IPS DF 6.9 (cell line): ENCODE measurements at regions not wholly inside any gene's neighbourhood (a gene's known extent, or its start where the extent isn't known, plus 50 kb on each side); places are given as distances from the start of the nearest gene placed in this dataset.

Experiments used
- DNase-seq: peaks from one replicate; pipeline ENCODE4 v3.0.0-alpha.2; 2013; ENCODE audit warnings: low read depth, low spot score
- H3K27ac ChIP-seq: one replicate; pipeline ENCODE4 v1.5.1; 2013; ENCODE audit warnings: low read length, control low read depth
- H3K27me3 ChIP-seq: 2 replicates; pipeline ENCODE4 v1.6.1; 2013; ENCODE audit warnings: mild to moderate bottlenecking, low read length; ENCODE audit not compliant: control insufficient read depth, insufficient read depth
- H3K36me3 ChIP-seq: 2 replicates; pipeline ENCODE4 v1.6.1; 2013; ENCODE audit warnings: low read length; ENCODE audit not compliant: control insufficient read depth, insufficient read depth
- H3K4me1 ChIP-seq: 2 replicates; pipeline ENCODE4 v1.6.1; 2013; ENCODE audit warnings: low read length; ENCODE audit not compliant: control insufficient read depth, insufficient read depth
- H3K4me3 ChIP-seq: 2 replicates; pipeline ENCODE4 v1.5.1; 2013; ENCODE audit warnings: mild to moderate bottlenecking, low read length
- H3K9me3 ChIP-seq: 2 replicates; pipeline ENCODE4 v1.6.1; 2013; ENCODE audit warnings: low read length, inconsistent platforms; ENCODE audit not compliant: control insufficient read depth, insufficient read depth
- WGBS: extraction: QIAGEN DNeasy Blood & Tissue Kit; methylation state at CpG from one replicate; pipeline ENCODE4 v1.1.7; 2013; ENCODE audit warnings: mixed read lengths, missing lambda C conversion rate; ENCODE audit not compliant: insufficient read length, insufficient coverage; 5-methylcytosine and 5-hydroxymethylcytosine counted together

- no peak overlapping the region for H3K27ac ChIP-seq
- H3K27me3 ChIP-seq, result no peaks in the 10 kb centered on the region
- no peaks in the 10 kb centered on the region for H3K36me3 ChIP-seq
- no peaks in the 10 kb centered on the region for H3K9me3 ChIP-seq
- H3K4me3 ChIP-seq, result no peak overlapping the region
- WGBS, result no CpG with 5 or more reads among the region's 3 CpGs
- DNase-seq, result no peak
- peaks cover 3% of the 10 kb centered on the region; the same call in 1 of the 2 replicates for H3K4me1 ChIP-seq
Measured at GRCh38 chr2:41725901-41726300, 321.9 kb upstream of the PKDCC start.

- Histone ChIP-seq H3K4me3 (no peak overlapping the region), H3K27ac (no peak overlapping the region), H3K9me3 (no peaks in the 10 kb centered on the region), H3K27me3 (no peaks in the 10 kb centered on the region), H3K4me1 (peaks cover 3% of the 10 kb centered on the region; the same call in 1 of the 2 replicates), H3K36me3 (no peaks in the 10 kb centered on the region)
- no peak for DNase-seq
- no CpG with 5 or more reads among the region's 6 CpGs for WGBS
Measured at GRCh38 chr2:41726364-41726763, 321.5 kb upstream of the PKDCC start.

DNA sequence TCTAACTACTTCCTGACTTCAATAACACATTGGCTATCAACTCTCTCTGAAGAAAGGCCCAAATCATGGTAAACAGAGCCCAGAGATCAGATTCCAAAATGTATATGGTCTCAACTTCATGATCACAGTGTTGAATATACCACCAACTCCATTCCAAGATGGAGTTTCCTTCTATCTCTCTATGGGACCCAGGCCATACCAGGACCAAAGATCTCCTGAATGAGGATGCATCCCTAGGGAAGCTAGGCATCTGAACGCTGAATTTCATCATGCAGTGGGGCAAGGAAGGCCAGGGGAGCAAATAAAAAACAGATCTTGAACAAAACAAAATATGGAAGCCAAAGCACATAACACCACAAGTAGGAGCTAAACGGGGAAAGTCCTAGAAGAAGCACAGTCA is 320.7 kb upstream of the PKDCC start:
- peaks cover 3% of the 10 kb centered on the region; the same call in 1 of the 2 replicates for H3K4me1 ChIP-seq
- no peaks in the 10 kb centered on the region for H3K9me3 ChIP-seq
- no peak overlapping the region for H3K4me3 ChIP-seq
- H3K27ac ChIP-seq, result no peak overlapping the region
- no peaks in the 10 kb centered on the region for H3K27me3 ChIP-seq
- no peak for DNase-seq
- WGBS, result no CpG with 5 or more reads among the region's 2 CpGs
- H3K36me3 ChIP-seq, result no peaks in the 10 kb centered on the region

GRCh38 chr2:41727711-41728110 is 320.1 kb upstream of the PKDCC start:
- no peak overlapping the region for H3K4me3 ChIP-seq
- peaks cover 3% of the 10 kb centered on the region; the same call in 1 of the 2 replicates for H3K4me1 ChIP-seq
- no peak for DNase-seq
- H3K27ac ChIP-seq, result no peak overlapping the region
- no CpG with 5 or more reads among the region's 1 CpG for WGBS
- H3K27me3 ChIP-seq, result no peaks in the 10 kb centered on the region
- no peaks in the 10 kb centered on the region for H3K36me3 ChIP-seq
- H3K9me3 ChIP-seq, result no peaks in the 10 kb centered on the region

DNA sequence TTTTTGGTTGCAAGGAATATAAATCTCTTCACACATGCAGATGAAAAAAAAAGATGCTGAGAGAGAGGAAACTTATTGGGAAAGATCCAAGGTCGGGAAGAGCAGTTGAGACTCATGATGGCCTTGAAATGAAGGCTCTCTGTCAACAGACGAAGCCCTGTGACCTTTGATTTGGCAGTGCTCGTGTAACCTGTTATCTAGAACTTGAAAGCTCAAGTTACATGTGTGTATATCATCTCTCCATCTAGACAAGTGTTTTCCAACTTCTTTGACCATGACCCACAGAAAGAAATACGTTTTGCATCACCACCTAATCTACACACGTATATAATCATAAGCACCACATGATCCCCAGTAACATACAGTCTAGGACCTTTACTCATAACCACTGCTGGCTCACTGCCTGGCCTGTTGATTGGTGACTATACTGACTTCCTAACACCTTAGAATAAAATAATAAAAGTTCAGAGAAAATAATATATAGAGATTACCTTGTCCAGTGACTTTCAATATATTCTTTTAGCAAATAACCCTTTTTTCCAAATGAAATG is 319.0 kb upstream of the PKDCC start:
- 100% methylated on average over 2 of the region's 5 CpGs for WGBS
- Histone ChIP-seq H3K27me3 (no peaks in the 10 kb centered on the region), H3K4me3 (no peak overlapping the region), H3K9me3 (no peaks in the 10 kb centered on the region), H3K36me3 (no peaks in the 10 kb centered on the region), H3K4me1 (peaks cover 3% of the 10 kb centered on the region; the same call in 1 of the 2 replicates), H3K27ac (no peak overlapping the region)
- no peak for DNase-seq

GRCh38 chr2:41729800-41730364 is 317.9 kb upstream of the PKDCC start:
- no peaks in the 10 kb centered on the region for H3K9me3 ChIP-seq
- H3K4me1 ChIP-seq, result peaks cover 3% of the 10 kb centered on the region; the same call in 1 of the 2 replicates
- no peak for DNase-seq
- H3K4me3 ChIP-seq, result no peak overlapping the region
- no CpG with 5 or more reads among the region's 11 CpGs for WGBS
- no peak overlapping the region for H3K27ac ChIP-seq
- no peaks in the 10 kb centered on the region for H3K36me3 ChIP-seq
- H3K27me3 ChIP-seq, result no peaks in the 10 kb centered on the region

GRCh38 chr2:41735006-41735405 is 312.8 kb upstream of the PKDCC start:
- no peak overlapping the region for H3K27ac ChIP-seq
- DNase-seq, result no peak
- WGBS, result no CpG with 5 or more reads among the region's 1 CpG

DNA sequence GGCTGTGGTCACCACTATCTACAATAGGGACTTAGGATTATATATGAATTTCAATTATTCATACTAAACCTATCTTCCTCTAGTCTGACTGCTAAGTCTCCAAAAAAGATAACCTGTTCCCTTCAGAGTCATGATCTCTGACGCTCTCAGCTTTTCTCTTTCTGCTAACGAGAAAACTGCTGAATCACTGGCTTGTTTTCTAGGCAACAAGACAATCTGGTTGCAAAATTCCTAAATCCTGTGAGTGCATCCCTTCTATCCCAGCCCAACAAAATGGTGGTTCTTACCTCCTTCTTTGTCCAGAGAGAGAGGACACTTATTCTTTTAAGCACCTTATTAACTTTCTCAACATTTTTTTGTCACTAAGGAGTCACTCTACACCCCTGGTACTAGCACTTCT is 312.3 kb upstream of the PKDCC start:
- Histone ChIP-seq H3K27me3 (no peaks in the 10 kb centered on the region), H3K4me1 (no peaks in the 10 kb centered on the region), H3K9me3 (no peaks in the 10 kb centered on the region), H3K36me3 (no peaks in the 10 kb centered on the region), H3K4me3 (no peak overlapping the region), H3K27ac (no peak overlapping the region)
- no CpG with 5 or more reads among the region's 2 CpGs for WGBS
- DNase-seq, result no peak

More at GRCh38 chr2:41735006-41735405, 312.8 kb upstream of the PKDCC start:
- Histone ChIP-seq H3K4me1 (no peaks in the 10 kb centered on the region), H3K27me3 (no peaks in the 10 kb centered on the region), H3K36me3 (no peaks in the 10 kb centered on the region), H3K9me3 (no peaks in the 10 kb centered on the region), H3K4me3 (no peak overlapping the region)

GRCh38 chr2:41736105-41736567 is 311.7 kb upstream of the PKDCC start:
- Histone ChIP-seq H3K9me3 (no peaks in the 10 kb centered on the region), H3K36me3 (no peaks in the 10 kb centered on the region), H3K4me3 (no peak overlapping the region), H3K27me3 (no peaks in the 10 kb centered on the region), H3K4me1 (no peaks in the 10 kb centered on the region), H3K27ac (no peak overlapping the region)
- WGBS, result no CpG with 5 or more reads among the region's 5 CpGs
- DNase-seq, result no peak

DNA sequence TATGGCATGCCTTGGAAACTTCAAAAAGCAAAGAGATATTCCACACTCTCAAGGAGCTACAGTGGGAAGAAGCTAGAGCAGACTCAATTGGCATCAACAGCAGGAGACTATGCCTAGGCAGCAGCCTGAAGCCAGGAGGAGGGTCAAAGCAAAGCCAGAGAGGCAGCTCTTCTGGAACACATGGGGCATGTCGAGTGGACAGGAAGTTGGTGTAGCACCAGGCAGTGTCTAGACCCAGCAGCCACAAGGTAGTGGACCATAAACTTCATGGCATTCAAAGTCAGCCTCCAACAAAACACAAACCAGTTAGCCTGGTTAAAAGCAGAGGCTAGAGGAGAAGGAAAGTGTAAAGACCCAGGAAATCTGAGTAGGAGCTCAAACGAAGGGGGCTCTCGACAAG is 311.2 kb upstream of the PKDCC start:
- Histone ChIP-seq H3K27me3 (no peaks in the 10 kb centered on the region), H3K4me3 (no peak overlapping the region), H3K9me3 (no peaks in the 10 kb centered on the region), H3K27ac (no peak overlapping the region), H3K4me1 (no peaks in the 10 kb centered on the region), H3K36me3 (no peaks in the 10 kb centered on the region)
- no CpG with 5 or more reads among the region's 3 CpGs for WGBS
- no peak for DNase-seq

GRCh38 chr2:41737888-41738287 is 309.9 kb upstream of the PKDCC start:
- Histone ChIP-seq H3K9me3 (no peaks in the 10 kb centered on the region), H3K27me3 (no peaks in the 10 kb centered on the region), H3K36me3 (no peaks in the 10 kb centered on the region), H3K4me3 (no peak overlapping the region), H3K4me1 (no peaks in the 10 kb centered on the region), H3K27ac (no peak overlapping the region)
- no peak for DNase-seq
- no CpG with 5 or more reads among the region's 2 CpGs for WGBS
